Fibroblast of pulmonary artery (primary cell): ENCODE measurements at regions not wholly inside any gene's neighbourhood (a gene's known extent, or its start where the extent isn't known, plus 50 kb on each side); places are given as distances from the start of the nearest gene placed in this dataset.

Experiments
- DNase-seq: peaks from one replicate; pipeline ENCODE4 v3.0.0-alpha.2; 2010; ENCODE audit warnings: low read depth
- H3K4me3 ChIP-seq: replicated peaks from 2 replicates; pipeline ENCODE4 v1.5.1; 2011; ENCODE audit warnings: low read depth, mild to moderate bottlenecking, control low read depth, low read length, moderate library complexity
- CTCF ChIP-seq: IDR thresholded peaks from 2 replicates; pipeline ENCODE4 v1.5.1; 2011; ENCODE audit warnings: mild to moderate bottlenecking, control low read depth, low read length, inconsistent platforms; ENCODE audit errors: missing control alignments

GRCh38 chr5:101904736-101905135 lies 391.3 kb downstream of the SLCO4C1 start:
- DNase-seq, result peak; percentile 19
- no peak overlapping the region for H3K4me3 ChIP-seq
- TF ChIP-seq CTCF, result no peak

DNA sequence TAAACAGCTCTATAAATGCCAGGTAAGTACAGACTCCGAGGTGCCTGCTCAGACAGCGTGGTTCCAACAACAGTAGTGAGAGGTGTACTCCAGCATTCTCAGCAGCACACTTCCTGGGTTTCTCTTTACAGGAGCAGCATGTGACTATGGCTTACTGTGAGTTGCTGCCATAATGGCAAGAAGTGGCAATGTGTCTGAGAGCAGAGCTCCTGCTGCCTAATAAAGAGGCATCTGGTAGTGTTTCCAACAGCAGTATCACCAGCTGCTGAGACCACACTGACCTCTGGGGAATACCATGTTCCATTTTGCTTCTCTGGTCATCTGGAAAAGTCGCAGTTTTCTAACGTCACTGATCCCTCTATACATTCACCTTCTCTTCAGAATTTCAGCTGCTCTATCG lies 398.2 kb downstream of the SLCO4C1 start:
- DNase-seq, result no peak
- TF ChIP-seq CTCF, result no peak
- H3K4me3 ChIP-seq, result no peak overlapping the region

- DNase-seq, result no peak
- TF ChIP-seq CTCF, result no peak
- H3K4me3 ChIP-seq, result no peak overlapping the region
Observed at GRCh38 chr5:101894985-101895384, 401.1 kb downstream of the SLCO4C1 start.

DNA sequence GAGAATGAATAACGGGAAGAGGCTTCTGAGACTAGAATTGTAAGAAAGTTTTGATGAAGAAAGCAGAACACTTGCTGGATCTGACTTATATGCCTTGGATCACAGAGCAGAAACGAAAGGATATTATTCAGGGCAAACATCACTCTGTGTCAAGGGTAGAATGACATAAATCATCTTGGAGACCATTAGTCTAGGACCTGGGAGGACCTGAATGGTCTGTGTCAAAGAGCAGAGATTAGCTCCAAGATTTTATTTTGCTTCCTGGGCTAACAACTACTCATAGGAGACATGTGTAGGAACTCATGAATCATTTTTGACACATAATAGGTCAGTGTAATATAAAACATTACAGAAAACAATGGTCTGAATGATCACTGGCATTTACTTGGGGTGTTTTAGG lies 417.9 kb downstream of the SLCO4C1 start:
- DNase-seq, result no peak
- no peak overlapping the region for H3K4me3 ChIP-seq
- no peak for TF ChIP-seq CTCF

DNA sequence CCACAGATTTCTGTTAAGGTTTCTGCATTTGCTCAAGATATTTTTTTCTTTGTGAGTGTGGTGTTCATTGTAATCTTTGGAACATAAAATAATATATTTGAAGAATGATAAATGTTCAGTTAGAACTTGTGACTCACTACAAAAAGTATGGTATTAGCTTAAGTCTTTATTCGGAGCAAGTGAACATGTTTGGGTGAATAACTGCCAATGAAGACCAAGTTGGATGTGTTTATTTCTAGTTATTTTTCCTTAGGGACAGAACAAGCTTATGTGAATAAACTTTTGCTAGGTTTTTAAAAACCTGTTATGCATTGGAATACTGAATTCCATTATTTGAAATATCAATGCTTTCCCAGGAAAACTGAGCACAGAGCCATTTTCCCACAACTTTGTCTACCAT lies 418.6 kb downstream of the SLCO4C1 start:
- no peak for TF ChIP-seq CTCF
- no peak overlapping the region for H3K4me3 ChIP-seq

DNA sequence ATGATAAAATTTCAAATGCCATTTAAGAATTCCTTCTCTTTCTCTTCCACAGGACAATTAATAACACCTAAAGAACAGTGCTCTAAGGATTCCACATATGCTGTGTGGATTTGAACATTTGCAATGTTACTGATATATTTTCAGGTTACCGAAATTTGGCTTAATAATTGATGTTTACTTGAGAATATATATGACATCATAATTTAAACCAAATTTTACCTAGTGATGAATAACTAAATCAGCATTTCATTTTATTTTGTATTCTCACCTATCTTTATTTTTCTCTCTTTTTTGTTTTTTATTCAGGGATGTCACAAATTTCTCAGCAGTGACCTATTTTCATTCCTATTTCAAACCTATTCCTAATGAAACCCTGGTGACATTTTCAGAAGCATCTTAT lies 429.6 kb downstream of the SLCO4C1 start:
- no peak for DNase-seq
- no peak overlapping the region for H3K4me3 ChIP-seq
- TF ChIP-seq CTCF, result no peak

More for the DNA sequence above, 418.6 kb downstream of the SLCO4C1 start:
- DNase-seq, result no peak

- TF ChIP-seq CTCF, result no peak
- no peak for DNase-seq
- H3K4me3 ChIP-seq, result no peak overlapping the region
Observed at GRCh38 chr5:101860563-101860962, 435.5 kb downstream of the SLCO4C1 start.
